Hematopoietic multipotent progenitor cell treated with erythropoietin and hydrocortisone succinate and interleukin-3 and kit ligand, for 17 days (in vitro differentiated cells): ENCODE measurements at regions not wholly inside any gene's neighbourhood (a gene's known extent, or its start where the extent isn't known, plus 50 kb on each side); places are given as distances from the start of the nearest gene placed in this dataset.

Source experiments
- DNase-seq: peaks from one replicate; pipeline ENCODE4 v3.0.0-alpha.2; 2015; ENCODE audit warnings: low spot score

DNA sequence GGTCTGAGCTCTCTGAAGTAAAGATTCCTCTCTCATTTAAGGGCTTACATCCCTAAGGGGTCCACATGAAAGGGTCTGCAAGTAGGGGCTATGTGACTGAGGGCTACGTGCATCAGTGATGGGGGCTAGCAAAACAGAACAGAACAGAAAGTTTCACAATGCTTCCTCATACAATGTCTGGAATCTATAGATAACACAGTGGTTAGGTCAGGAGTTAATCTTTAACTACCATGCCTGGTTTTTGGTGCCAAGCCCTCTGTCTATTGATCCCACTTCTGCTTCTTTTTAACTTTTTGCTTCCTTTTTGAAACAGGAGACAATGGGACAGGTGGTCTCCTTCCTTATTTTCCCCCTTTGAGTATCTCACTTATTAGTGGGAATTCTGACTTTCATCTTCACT lies 263.0 kb downstream of the DDX3Y start:
- peak; percentile 5 for DNase-seq

DNA sequence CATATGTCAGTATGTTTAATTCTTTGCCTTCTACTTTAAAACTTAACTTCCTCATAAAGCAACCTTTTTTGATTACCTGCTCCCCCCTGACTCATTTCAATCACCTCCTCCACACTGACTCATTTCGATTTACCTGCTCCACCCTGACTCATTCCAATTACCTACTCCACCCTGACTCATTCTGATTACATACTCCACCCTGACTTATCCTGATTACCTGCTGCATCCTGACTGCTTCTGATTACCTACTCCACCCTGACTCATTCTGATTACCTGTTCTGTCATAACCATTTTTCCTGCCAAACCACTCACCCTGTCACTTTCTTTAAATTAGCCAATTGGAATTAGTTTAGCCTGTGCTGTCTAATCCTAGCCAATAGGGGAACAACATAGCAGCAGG lies 263.6 kb downstream of the DDX3Y start:
- peak; percentile 18 for DNase-seq
